SK-N-MC (cell line): ENCODE measurements at regions not wholly inside any gene's neighbourhood (a gene's known extent, or its start where the extent isn't known, plus 50 kb on each side); places are given as distances from the start of the nearest gene placed in this dataset.

ENCODE experiments used
- DNase-seq: peaks from one replicate; pipeline ENCODE4 v3.0.0-alpha.2; 2011; ENCODE audit warnings: low read depth, low spot score
- H3K27ac ChIP-seq: fragments of 200-600 bp; sonication (generic); 2 replicates; pipeline ENCODE4 v1.5.1; 2016; ENCODE audit warnings: mixed run types
- H3K36me3 ChIP-seq: fragments of 200-600 bp; sonication (generic); 2 replicates; pipeline ENCODE4 v1.6.1; 2017; ENCODE audit warnings: antibody characterized with exemption, low read length, mixed read lengths; ENCODE audit not compliant: insufficient read depth
- H3K4me3 ChIP-seq: fragments of 200-600 bp; sonication (generic); 2 replicates; pipeline ENCODE4 v1.5.1; 2016
- H3K9ac ChIP-seq: fragments of 200-600 bp; sonication (generic); 2 replicates; pipeline ENCODE4 v1.8.0; 2017; ENCODE audit warnings: mixed run types, mixed read lengths; ENCODE audit not compliant: insufficient read length
- H3K9me3 ChIP-seq: fragments of 200-600 bp; sonication (generic); 2 replicates; pipeline ENCODE4 v1.6.1; 2017; ENCODE audit warnings: low read depth, mild to moderate bottlenecking, antibody characterized with exemption, low read length, moderate library complexity, mixed read lengths
- EZH2 ChIP-seq: fragments of 200-600 bp; sonication (generic); IDR thresholded peaks from one replicate; pipeline ENCODE4 v1.6.1; 2017; ENCODE audit warnings: antibody characterized with exemption
- FOXP2 ChIP-seq: optimal IDR thresholded peaks from 2 replicates; pipeline ENCODE3; 2011; ENCODE audit warnings: mild to moderate bottlenecking, moderate library complexity; ENCODE audit not compliant: insufficient read depth; ENCODE audit errors: extremely low read length, control extremely low read depth
- POLR2AphosphoS5 ChIP-seq: IDR thresholded peaks from 2 replicates; pipeline ENCODE4 v1.6.1; 2012; ENCODE audit warnings: mild to moderate bottlenecking, low read depth, low read length, borderline replicate concordance

- TF ChIP-seq EZH2 (no peak), FOXP2 (no peak), POLR2AphosphoS5 (no peak)
These were observed 1005.8 kb downstream of the GATA3 start for GRCh38 chr10:9060314-9060713.

GRCh38 chr10:9061871-9062270, 1007.4 kb downstream of the GATA3 start:
- H3K4me3 ChIP-seq: no peak overlapping the region
- no peak for DNase-seq
- TF ChIP-seq EZH2 (no peak), POLR2AphosphoS5 (no peak), FOXP2 (no peak)
- H3K9ac ChIP-seq: no peak overlapping the region
- no peaks in the 10 kb centered on the region for H3K36me3 ChIP-seq
- H3K9me3 ChIP-seq: no peaks in the 10 kb centered on the region
- no peak overlapping the region for H3K27ac ChIP-seq

More at GRCh38 chr10:9060314-9060713, 1005.8 kb downstream of the GATA3 start:
- H3K9ac ChIP-seq: no peak overlapping the region
- no peak for DNase-seq
- no peaks in the 10 kb centered on the region for H3K36me3 ChIP-seq
- no peaks in the 10 kb centered on the region for H3K9me3 ChIP-seq
- H3K4me3 ChIP-seq: no peak overlapping the region
- H3K27ac ChIP-seq: no peak overlapping the region

GRCh38 chr10:9066152-9066551, 1011.7 kb downstream of the GATA3 start:
- H3K9me3 ChIP-seq: no peaks in the 10 kb centered on the region
- no peak overlapping the region for H3K9ac ChIP-seq
- no peak for DNase-seq
- no peak overlapping the region for H3K4me3 ChIP-seq
- no peaks in the 10 kb centered on the region for H3K36me3 ChIP-seq
- TF ChIP-seq POLR2AphosphoS5 (no peak), FOXP2 (no peak), EZH2 (no peak)
- H3K27ac ChIP-seq: no peak overlapping the region

- Histone ChIP-seq H3K4me3 (no peak overlapping the region), H3K9me3 (no peaks in the 10 kb centered on the region), H3K27ac (no peak overlapping the region), H3K36me3 (no peaks in the 10 kb centered on the region), H3K9ac (no peak overlapping the region)
- TF ChIP-seq FOXP2 (no peak), EZH2 (no peak), POLR2AphosphoS5 (no peak)
- DNase-seq: no peak
These were observed 1013.5 kb downstream of the GATA3 start for GRCh38 chr10:9068003-9068402.

- no peak overlapping the region for H3K27ac ChIP-seq
- no peak for DNase-seq
- no peak overlapping the region for H3K4me3 ChIP-seq
- H3K36me3 ChIP-seq: no peaks in the 10 kb centered on the region
- no peak overlapping the region for H3K9ac ChIP-seq
- TF ChIP-seq POLR2AphosphoS5 (no peak), EZH2 (no peak), FOXP2 (no peak)
- H3K9me3 ChIP-seq: no peaks in the 10 kb centered on the region
These were observed 1014.6 kb downstream of the GATA3 start for GRCh38 chr10:9069136-9069535.

- H3K9me3 ChIP-seq: no peaks in the 10 kb centered on the region
- H3K9ac ChIP-seq: no peak overlapping the region
- no peak for DNase-seq
- no peaks in the 10 kb centered on the region for H3K36me3 ChIP-seq
- TF ChIP-seq POLR2AphosphoS5 (no peak), FOXP2 (no peak), EZH2 (no peak)
- no peak overlapping the region for H3K4me3 ChIP-seq
- no peak overlapping the region for H3K27ac ChIP-seq
These were observed 1020.9 kb downstream of the GATA3 start for GRCh38 chr10:9075420-9075819.

- no peak for TF ChIP-seq POLR2AphosphoS5
- no peak for TF ChIP-seq EZH2
- no peak for TF ChIP-seq FOXP2
- H3K9ac ChIP-seq: no peak overlapping the region
- H3K27ac ChIP-seq: no peak overlapping the region
- H3K9me3 ChIP-seq: no peaks in the 10 kb centered on the region
- no peak overlapping the region for H3K4me3 ChIP-seq
- no peak for DNase-seq
- H3K36me3 ChIP-seq: no peaks in the 10 kb centered on the region
These were observed 1021.6 kb downstream of the GATA3 start for GRCh38 chr10:9076066-9076465.

GRCh38 chr10:9081253-9081652, 1026.8 kb downstream of the GATA3 start:
- TF ChIP-seq POLR2AphosphoS5: no peak
- no peak for TF ChIP-seq FOXP2
- no peak for TF ChIP-seq EZH2
- H3K9ac ChIP-seq: no peak overlapping the region
- H3K9me3 ChIP-seq: no peaks in the 10 kb centered on the region
- H3K4me3 ChIP-seq: no peak overlapping the region
- no peak for DNase-seq
- no peaks in the 10 kb centered on the region for H3K36me3 ChIP-seq
- H3K27ac ChIP-seq: no peak overlapping the region

GRCh38 chr10:9081961-9082360, 1027.5 kb downstream of the GATA3 start:
- H3K4me3 ChIP-seq: no peak overlapping the region
- DNase-seq: no peak
- no peaks in the 10 kb centered on the region for H3K36me3 ChIP-seq
- H3K27ac ChIP-seq: no peak overlapping the region
- H3K9ac ChIP-seq: no peak overlapping the region
- TF ChIP-seq EZH2 (no peak), FOXP2 (no peak), POLR2AphosphoS5 (no peak)
- H3K9me3 ChIP-seq: no peaks in the 10 kb centered on the region
